Mucosa of rectum (tissue), 2 donors: ENCODE measurements at regions not wholly inside any gene's neighbourhood (a gene's known extent, or its start where the extent isn't known, plus 50 kb on each side); places are given as distances from the start of the nearest gene placed in this dataset.
"Not testable (repeated sequence)": the region's sequence is repeated elsewhere in the genome, so short reads cannot be mapped to it uniquely, and the experiment has no call there.

ENCODE experiments used
- H3K27ac ChIP-seq, 2 donors: one replicate each; pipeline ENCODE4 v1.7.0; 2013; ENCODE audit warnings: inconsistent platforms in 2 of 2, low read depth in 2 of 2, low read length in 2 of 2
- H3K27me3 ChIP-seq, 2 donors: one replicate each; pipeline ENCODE4 v1.7.0; 2013; ENCODE audit warnings: low read length in 2 of 2; ENCODE audit not compliant: control insufficient read depth in 2 of 2, insufficient read depth in 2 of 2
- H3K36me3 ChIP-seq, 2 donors: one replicate each; pipeline ENCODE4 v1.7.0; 2013; ENCODE audit warnings: low read length in 2 of 2; ENCODE audit not compliant: control insufficient read depth in 2 of 2, insufficient read depth in 2 of 2
- H3K4me1 ChIP-seq, 2 donors: one replicate each; pipeline ENCODE4 v1.7.0; 2013; ENCODE audit warnings: low read length in 2 of 2, mild to moderate bottlenecking in 1 of 2; ENCODE audit not compliant: control insufficient read depth in 2 of 2, insufficient read depth in 2 of 2
- H3K4me3 ChIP-seq, 2 donors: one replicate each; pipeline ENCODE4 v1.7.0; 2013; ENCODE audit warnings: low read length in 2 of 2
- H3K9ac ChIP-seq, 2 donors: one replicate each; pipeline ENCODE4 v1.7.0; 2013; ENCODE audit warnings: low read length in 2 of 2, low read depth in 1 of 2, mild to moderate bottlenecking in 1 of 2
- H3K9me3 ChIP-seq, 2 donors: one replicate each; pipeline ENCODE4 v1.7.0; 2013; ENCODE audit warnings: low read length in 2 of 2; ENCODE audit not compliant: control insufficient read depth in 2 of 2
- donor health status: healthy.
- donor health status: Normal muscosa, but diverticular disease.

GRCh38 chr2:146576339-146577111, 1268.3 kb upstream of the ACVR2A start:
- H3K9ac ChIP-seq, result no peak overlapping the region
- H3K4me3 ChIP-seq, result no peak overlapping the region
- H3K27ac ChIP-seq, result no peak overlapping the region
- no peaks in the 10 kb centered on the region for H3K27me3 ChIP-seq
- H3K4me1 ChIP-seq, result no peaks in the 10 kb centered on the region
- no peaks in the 10 kb centered on the region for H3K36me3 ChIP-seq
- H3K9me3 ChIP-seq, result no peaks in the 10 kb centered on the region

- Histone ChIP-seq H3K9me3 (no peaks in the 10 kb centered on the region), H3K4me3 (no peak overlapping the region), H3K27me3 (no peaks in the 10 kb centered on the region), H3K27ac (no peak overlapping the region), H3K9ac (no peak overlapping the region), H3K4me1 (no peaks in the 10 kb centered on the region), H3K36me3 (no peaks in the 10 kb centered on the region)
Measured at GRCh38 chr2:146572598-146572997, 1272.2 kb upstream of the ACVR2A start.

- Histone ChIP-seq H3K4me3 (no peak overlapping the region), H3K36me3 (no peaks in the 10 kb centered on the region), H3K27me3 (no peaks in the 10 kb centered on the region), H3K4me1 (no peaks in the 10 kb centered on the region), H3K27ac (no peak overlapping the region), H3K9ac (no peak overlapping the region), H3K9me3 (no peaks in the 10 kb centered on the region)
Measured at GRCh38 chr2:146561996-146562395, 1282.8 kb upstream of the ACVR2A start.

DNA sequence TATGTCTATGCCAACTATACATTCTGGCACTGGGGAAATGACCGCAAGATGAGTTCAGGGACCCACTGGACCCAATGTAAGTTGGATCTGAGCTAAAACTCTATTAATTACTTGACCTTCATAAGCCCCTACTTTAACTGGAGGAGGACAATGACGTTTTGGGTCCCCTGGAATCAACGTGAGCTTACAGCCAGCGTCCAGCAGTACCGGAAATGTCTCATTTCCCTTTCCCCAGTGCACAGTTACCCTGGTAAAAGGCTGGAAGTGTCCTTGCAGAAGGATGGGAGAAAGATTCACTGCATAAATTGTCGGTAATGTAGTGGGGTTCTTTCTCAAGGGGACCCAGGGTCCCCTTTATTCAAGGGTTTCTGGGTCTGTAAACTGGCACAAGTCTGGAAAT, 1297.6 kb upstream of the ACVR2A start:
- Histone ChIP-seq H3K4me1 (no peaks in the 10 kb centered on the region), H3K9ac (no peak overlapping the region), H3K27ac (no peak overlapping the region), H3K36me3 (no peaks in the 10 kb centered on the region), H3K4me3 (no peak overlapping the region), H3K27me3 (no peaks in the 10 kb centered on the region), H3K9me3 (no peaks in the 10 kb centered on the region)

- Histone ChIP-seq H3K4me1 (no peaks in the 10 kb centered on the region), H3K9ac (no peak overlapping the region), H3K9me3 (no peaks in the 10 kb centered on the region), H3K27me3 (no peaks in the 10 kb centered on the region), H3K36me3 (no peaks in the 10 kb centered on the region), H3K4me3 (no peak overlapping the region), H3K27ac (no peak overlapping the region)
Measured at GRCh38 chr2:146544701-146545100, 1300.1 kb upstream of the ACVR2A start.

- H3K27me3 ChIP-seq, result no peaks in the 10 kb centered on the region
- no peaks in the 10 kb centered on the region for H3K4me1 ChIP-seq
- no peak overlapping the region for H3K4me3 ChIP-seq
- no peak overlapping the region for H3K27ac ChIP-seq
- H3K9me3 ChIP-seq, result no peaks in the 10 kb centered on the region
- no peak overlapping the region for H3K9ac ChIP-seq
- no peaks in the 10 kb centered on the region for H3K36me3 ChIP-seq
Measured at GRCh38 chr2:146541896-146542295, 1302.9 kb upstream of the ACVR2A start.

DNA sequence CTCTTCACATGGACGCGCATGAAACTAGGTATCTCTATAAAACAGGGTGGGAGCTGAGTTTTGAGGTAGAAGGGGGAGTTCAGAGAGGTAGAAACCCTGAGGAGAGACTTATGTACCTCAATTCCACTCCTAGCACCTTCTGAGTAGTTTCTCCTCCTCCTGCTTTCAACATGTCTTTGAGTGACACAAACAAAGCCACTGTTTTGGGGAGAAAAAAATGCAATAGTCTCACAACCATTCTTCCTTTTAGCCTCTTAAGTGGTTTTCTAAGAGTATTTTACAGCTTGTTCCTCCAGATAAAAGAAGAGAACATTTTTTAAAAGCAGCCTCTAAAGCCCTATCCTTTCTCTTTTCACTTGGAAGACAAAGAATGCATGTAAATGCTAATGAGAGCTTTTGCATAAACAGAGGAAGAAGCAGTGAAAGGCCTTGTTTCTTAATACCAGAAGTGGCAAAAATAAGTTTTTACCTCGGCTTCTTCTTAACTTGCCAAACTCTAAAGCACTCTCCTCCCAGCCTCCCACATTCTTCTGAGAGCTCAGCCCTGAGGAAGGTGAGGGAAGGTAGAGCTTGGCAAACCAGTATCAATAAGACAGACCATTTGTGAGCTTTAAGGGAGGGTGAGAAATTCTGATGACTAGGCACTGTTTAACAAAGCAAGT, 1304.4 kb upstream of the ACVR2A start:
- H3K36me3 ChIP-seq, result no peaks in the 10 kb centered on the region
- no peaks in the 10 kb centered on the region for H3K9me3 ChIP-seq
- no peak overlapping the region for H3K4me3 ChIP-seq
- no peaks in the 10 kb centered on the region for H3K27me3 ChIP-seq
- no peak overlapping the region for H3K9ac ChIP-seq
- no peaks in the 10 kb centered on the region for H3K4me1 ChIP-seq
- H3K27ac ChIP-seq, result no peak overlapping the region

DNA sequence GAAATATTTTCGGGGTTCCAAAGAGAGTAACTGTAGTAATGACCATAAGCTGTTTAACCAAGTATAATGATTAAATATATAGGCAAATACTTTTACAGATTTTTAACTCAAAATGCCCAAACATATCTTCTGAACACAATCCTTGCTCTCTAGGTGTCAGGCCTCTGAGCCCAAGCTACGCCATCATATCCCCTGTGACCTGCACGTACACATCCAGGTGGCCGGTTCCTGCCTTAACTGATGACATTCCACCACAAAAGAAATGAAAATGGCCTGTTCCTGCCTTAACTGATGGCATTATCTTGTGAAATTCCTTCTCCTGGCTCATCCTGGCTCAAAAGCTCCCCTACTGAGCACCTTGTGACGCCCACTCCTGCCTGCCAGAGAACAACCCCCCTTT, 1305.1 kb upstream of the ACVR2A start:
- not testable (repeated sequence) for H3K36me3 ChIP-seq, H3K9ac ChIP-seq, H3K27me3 ChIP-seq, H3K9me3 ChIP-seq, H3K4me1 ChIP-seq, H3K27ac ChIP-seq, H3K4me3 ChIP-seq

- no peak overlapping the region for H3K27ac ChIP-seq
- no peaks in the 10 kb centered on the region for H3K36me3 ChIP-seq
- no peaks in the 10 kb centered on the region for H3K27me3 ChIP-seq
- H3K9me3 ChIP-seq, result no peaks in the 10 kb centered on the region
- H3K4me1 ChIP-seq, result no peaks in the 10 kb centered on the region
- no peak overlapping the region for H3K9ac ChIP-seq
- no peak overlapping the region for H3K4me3 ChIP-seq
Measured at GRCh38 chr2:146537477-146537876, 1307.4 kb upstream of the ACVR2A start.

DNA sequence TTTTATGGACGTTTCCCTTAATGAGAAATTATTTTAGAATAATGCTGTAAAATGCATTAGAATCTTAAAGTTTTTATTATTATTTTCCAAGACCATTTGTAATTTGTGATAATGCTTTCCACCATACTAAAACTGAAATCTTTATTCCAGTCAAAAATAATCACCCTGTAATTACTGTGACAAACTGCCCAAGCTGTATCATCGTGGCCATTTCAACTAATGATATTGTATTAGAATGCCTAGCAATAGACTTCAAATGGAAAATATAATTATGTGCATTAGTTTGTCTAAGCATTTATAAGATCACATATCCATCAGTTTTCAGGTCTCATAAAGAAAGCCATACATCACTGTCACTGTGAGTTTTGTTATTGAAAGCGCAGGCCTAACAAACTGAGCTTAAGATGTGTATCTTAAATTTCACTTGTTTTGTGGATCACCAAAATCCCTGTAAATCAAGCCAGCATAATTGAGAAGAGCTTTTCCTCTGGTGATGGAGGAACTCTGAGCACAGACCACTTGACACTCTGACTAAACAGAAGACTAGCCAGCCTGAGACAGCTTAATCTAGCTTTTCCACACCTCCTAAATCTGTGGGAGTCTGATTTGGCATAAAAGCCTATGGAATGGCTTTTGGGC, 1312.2 kb upstream of the ACVR2A start:
- Histone ChIP-seq H3K27ac (no peak overlapping the region), H3K9me3 (no peaks in the 10 kb centered on the region)

More for the DNA sequence above, 1312.2 kb upstream of the ACVR2A start:
- Histone ChIP-seq H3K27me3 (no peaks in the 10 kb centered on the region), H3K4me1 (no peaks in the 10 kb centered on the region), H3K4me3 (no peak overlapping the region), H3K36me3 (no peaks in the 10 kb centered on the region), H3K9ac (no peak overlapping the region)
